HUDEP-2 (cell line): ENCODE measurements at regions not wholly inside any gene's neighbourhood (a gene's known extent, or its start where the extent isn't known, plus 50 kb on each side); places are given as distances from the start of the nearest gene placed in this dataset.

ENCODE experiments used
- DNase-seq, 76 experiments: peaks; one replicate each; lab custom pipeline; 2025; ENCODE audit not compliant: unreplicated experiment in 76 of 76; lab: John Stamatoyannopoulos, UW

- no peak for DNase-seq
These were observed 57.4 kb upstream of the EPB41L3 start for GRCh38 chr18:5601188-5601624.

- no peak for DNase-seq
These were observed 56.7 kb upstream of the EPB41L3 start for GRCh38 chr18:5600378-5601071.

DNA sequence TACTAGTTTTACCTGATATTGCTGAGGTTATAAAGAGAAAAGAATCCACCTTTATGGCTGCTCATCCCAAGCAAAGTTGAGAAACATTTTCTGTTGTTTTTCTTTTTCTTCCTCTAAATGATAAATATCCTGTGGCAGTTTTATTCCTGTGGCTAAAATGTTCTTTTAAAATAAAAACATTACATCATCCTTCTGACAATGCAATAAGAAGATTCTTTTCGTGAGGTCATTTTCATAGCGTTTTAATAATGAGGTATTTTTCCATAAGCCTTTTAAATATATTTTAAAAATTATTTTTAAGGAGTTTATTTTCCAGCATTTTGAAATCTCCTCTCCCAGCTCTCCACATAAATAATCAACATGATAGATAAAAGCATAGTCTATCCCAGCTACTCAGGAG lies 52.8 kb upstream of the EPB41L3 start:
- no peak for DNase-seq
